Ascending aorta (tissue), 2 donors: ENCODE measurements at regions not wholly inside any gene's neighbourhood (a gene's known extent, or its start where the extent isn't known, plus 50 kb on each side); places are given as distances from the start of the nearest gene placed in this dataset.

Source experiments
- DNase-seq, 2 donors: peaks; one replicate each; pipeline ENCODE4 v3.0.0-alpha.2; 2019; ENCODE audit warnings: low spot score in 2 of 2
- H3K27ac ChIP-seq, 2 donors: fragments of 200-600 bp; sonication (generic); one replicate each; pipeline ENCODE4 v1.5.1; 2016 to 2017; ENCODE audit warnings: mild to moderate bottlenecking in 1 of 2
- H3K27me3 ChIP-seq: fragments of 200-600 bp; sonication (generic); one replicate; pipeline ENCODE4 v1.5.1; 2017
- H3K36me3 ChIP-seq, 2 donors: fragments of 200-600 bp; sonication (generic); one replicate each; pipeline ENCODE4 v1.5.1; 2016
- H3K4me1 ChIP-seq, 2 donors: fragments of 200-600 bp; sonication (generic); one replicate each; pipeline ENCODE4 v1.5.1; 2016 to 2017; ENCODE audit warnings: mild to moderate bottlenecking in 1 of 2
- H3K4me3 ChIP-seq, 2 donors: fragments of 200-600 bp; sonication (generic); one replicate each; pipeline ENCODE4 v1.5.1; 2016 to 2017; ENCODE audit warnings: mild to moderate bottlenecking in 1 of 2
- H3K9me3 ChIP-seq, 2 donors: fragments of 200-600 bp; sonication (generic); one replicate each; pipeline ENCODE4 v1.5.1; 2016
- CTCF ChIP-seq, 3 experiments: fragments of 200-600 bp in 2 of 3; fragments of 450-650 bp in 1 of 3; sonication (generic) in 2 of 3; IDR thresholded peaks; one replicate each; pipeline ENCODE4 v1.5.1; 2016 to 2019; ENCODE audit warnings: antibody characterized with exemption in 3 of 3, mild to moderate bottlenecking in 1 of 3, moderate library complexity in 1 of 3
- intact Hi-C: fragments of 100-400 bp; cut with DNase I; formaldehyde crosslinking; loops from one replicate; pipeline ENCODE4 v1.15.1; 2023

- intact Hi-C loops, result no loop called here
- H3K27me3 ChIP-seq, result no peaks in the 10 kb centered on the region
Measured at GRCh38 chr9:84079994-84080393, 99.4 kb downstream of the RMI1 start.

GRCh38 chr9:84101964-84102632 lies 121.5 kb downstream of the RMI1 start:
- no peak overlapping the region for H3K27ac ChIP-seq
- intact Hi-C loops, result no loop called here
- H3K4me3 ChIP-seq, result no peak overlapping the region
- H3K9me3 ChIP-seq, result no peaks in the 10 kb centered on the region
- TF ChIP-seq CTCF (IDR thresholded peaks at IDR 0.05), result no peak
- no peaks in the 10 kb centered on the region for H3K36me3 ChIP-seq
- H3K4me1 ChIP-seq, result no peaks in the 10 kb centered on the region
- no peaks in the 10 kb centered on the region for H3K27me3 ChIP-seq
- no peak for DNase-seq

More at GRCh38 chr9:84079994-84080393, 99.4 kb downstream of the RMI1 start:
- no peak for TF ChIP-seq CTCF (IDR thresholded peaks at IDR 0.05)
- no peak overlapping the region for H3K27ac ChIP-seq
- H3K4me1 ChIP-seq, result no peaks in the 10 kb centered on the region
- H3K4me3 ChIP-seq, result no peak overlapping the region
- no peaks in the 10 kb centered on the region for H3K9me3 ChIP-seq
- DNase-seq, result no peak
- no peaks in the 10 kb centered on the region for H3K36me3 ChIP-seq

GRCh38 chr9:84103651-84104377 lies 123.2 kb downstream of the RMI1 start:
- H3K4me3 ChIP-seq, result no peak overlapping the region
- no peaks in the 10 kb centered on the region for H3K4me1 ChIP-seq
- no peaks in the 10 kb centered on the region for H3K36me3 ChIP-seq
- intact Hi-C loops, result no loop called here
- TF ChIP-seq CTCF (IDR thresholded peaks at IDR 0.05), result no peak
- no peaks in the 10 kb centered on the region for H3K27me3 ChIP-seq
- H3K9me3 ChIP-seq, result no peaks in the 10 kb centered on the region
- no peak overlapping the region for H3K27ac ChIP-seq
- DNase-seq, result no peak

GRCh38 chr9:84107081-84107480 lies 126.5 kb downstream of the RMI1 start:
- TF ChIP-seq CTCF (IDR thresholded peaks at IDR 0.05), result no peak
- intact Hi-C loops, result no loop called here
- H3K36me3 ChIP-seq, result no peaks in the 10 kb centered on the region

GRCh38 chr9:84107995-84108394 lies 127.4 kb downstream of the RMI1 start:
- no peak for DNase-seq
- intact Hi-C loops, result no loop called here

More at GRCh38 chr9:84107081-84107480, 126.5 kb downstream of the RMI1 start:
- no peak for DNase-seq
- no peaks in the 10 kb centered on the region for H3K9me3 ChIP-seq
- H3K27ac ChIP-seq, result no peak overlapping the region
- no peaks in the 10 kb centered on the region for H3K27me3 ChIP-seq
- H3K4me1 ChIP-seq, result no peaks in the 10 kb centered on the region
- H3K4me3 ChIP-seq, result no peak overlapping the region

More at GRCh38 chr9:84107995-84108394, 127.4 kb downstream of the RMI1 start:
- Histone ChIP-seq H3K4me3 (no peak overlapping the region), H3K36me3 (no peaks in the 10 kb centered on the region), H3K27me3 (no peaks in the 10 kb centered on the region), H3K9me3 (no peaks in the 10 kb centered on the region), H3K4me1 (no peaks in the 10 kb centered on the region), H3K27ac (no peak overlapping the region)
- no peak for TF ChIP-seq CTCF (IDR thresholded peaks at IDR 0.05)
